Parathyroid adenoma (tissue), 2 donors: ENCODE measurements at regions not wholly inside any gene's neighbourhood (a gene's known extent, or its start where the extent isn't known, plus 50 kb on each side); places are given as distances from the start of the nearest gene placed in this dataset.
A peak's percentile ranks its signal among the peaks of the same experiment; 100 is the strongest.

Experiments
- H2AFZ ChIP-seq: fragments of 300-600 bp; sonication (generic); one replicate; pipeline ENCODE4 v1.7.0; 2017; ENCODE audit warnings: antibody characterized with exemption, mild to moderate bottlenecking
- H3K27ac ChIP-seq: fragments of 300-600 bp; sonication (generic); one replicate; pipeline ENCODE4 v1.7.0; 2017
- H3K27me3 ChIP-seq: fragments of 300-600 bp; sonication (generic); one replicate; pipeline ENCODE4 v1.7.0; 2017; ENCODE audit warnings: low read length; ENCODE audit not compliant: control insufficient read depth, insufficient read depth
- H3K36me3 ChIP-seq: fragments of 300-600 bp; sonication (generic); one replicate; pipeline ENCODE4 v1.7.0; 2017; ENCODE audit warnings: low read length; ENCODE audit not compliant: control insufficient read depth, insufficient read depth
- H3K4me1 ChIP-seq: fragments of 300-600 bp; sonication (generic); one replicate; pipeline ENCODE4 v1.7.0; 2017; ENCODE audit warnings: control low read depth
- H3K4me2 ChIP-seq: fragments of 300-600 bp; sonication (generic); one replicate; pipeline ENCODE4 v1.7.0; 2017; ENCODE audit warnings: low read length
- H3K4me3 ChIP-seq: fragments of 300-600 bp; sonication (generic); one replicate; pipeline ENCODE4 v1.7.0; 2017; ENCODE audit warnings: low read depth, low read length
- H3K79me2 ChIP-seq: fragments of 300-600 bp; sonication (generic); one replicate; pipeline ENCODE4 v1.7.0; 2017; ENCODE audit warnings: control low read depth
- H3K9ac ChIP-seq: fragments of 300-600 bp; sonication (generic); one replicate; pipeline ENCODE4 v1.7.0; 2017; ENCODE audit warnings: mild to moderate bottlenecking
- H3K9me3 ChIP-seq: fragments of 300-600 bp; sonication (generic); one replicate; pipeline ENCODE4 v1.7.0; 2017; ENCODE audit warnings: low read length; ENCODE audit not compliant: control insufficient read depth
- CTCF ChIP-seq: fragments of 300-600 bp; sonication (generic); IDR thresholded peaks from one replicate; pipeline ENCODE4 v1.7.0; 2017; ENCODE audit warnings: antibody characterized with exemption, mild to moderate bottlenecking
- donor health status: primary hyperparathyroidism.

GRCh38 chr18:25743646-25744151 lies 346.7 kb downstream of the SS18 start:
- Histone ChIP-seq H3K36me3 (no peaks in the 10 kb centered on the region), H3K27ac (no peak overlapping the region), H3K4me1 (no peaks in the 10 kb centered on the region), H3K9me3 (no peaks in the 10 kb centered on the region), H3K9ac (no peak overlapping the region), H3K4me3 (no peak overlapping the region), H3K79me2 (no peaks in the 10 kb centered on the region), H2AFZ (no peak overlapping the region), H3K27me3 (no peaks in the 10 kb centered on the region), H3K4me2 (no peak overlapping the region)
- TF ChIP-seq CTCF: no peak

- H2AFZ ChIP-seq: no peak overlapping the region
- peak overlapping the region; percentile 28 for H3K4me2 ChIP-seq
- TF ChIP-seq CTCF: no peak
- H3K9ac ChIP-seq: no peak overlapping the region
- H3K36me3 ChIP-seq: no peaks in the 10 kb centered on the region
- no peaks in the 10 kb centered on the region for H3K9me3 ChIP-seq
- H3K27ac ChIP-seq: no peak overlapping the region
- no peak overlapping the region for H3K4me3 ChIP-seq
- H3K79me2 ChIP-seq: no peaks in the 10 kb centered on the region
- no peaks in the 10 kb centered on the region for H3K27me3 ChIP-seq
- no peaks in the 10 kb centered on the region for H3K4me1 ChIP-seq
Measured at GRCh38 chr18:25739376-25739775, 351.0 kb downstream of the SS18 start.

- no peak overlapping the region for H2AFZ ChIP-seq
- no peak overlapping the region for H3K4me2 ChIP-seq
- H3K36me3 ChIP-seq: no peaks in the 10 kb centered on the region
- no peaks in the 10 kb centered on the region for H3K79me2 ChIP-seq
- no peak for TF ChIP-seq CTCF
- no peak overlapping the region for H3K27ac ChIP-seq
- no peaks in the 10 kb centered on the region for H3K4me1 ChIP-seq
- no peaks in the 10 kb centered on the region for H3K9me3 ChIP-seq
- no peak overlapping the region for H3K9ac ChIP-seq
- no peak overlapping the region for H3K4me3 ChIP-seq
- H3K27me3 ChIP-seq: no peaks in the 10 kb centered on the region
Measured at GRCh38 chr18:25737710-25738311, 352.6 kb downstream of the SS18 start.

- Histone ChIP-seq H3K27ac (no peak overlapping the region), H3K36me3 (no peaks in the 10 kb centered on the region), H3K9me3 (no peaks in the 10 kb centered on the region), H3K4me1 (no peaks in the 10 kb centered on the region), H3K4me3 (no peak overlapping the region), H3K27me3 (no peaks in the 10 kb centered on the region), H3K9ac (no peak overlapping the region), H3K4me2 (no peak overlapping the region), H2AFZ (no peak overlapping the region), H3K79me2 (no peaks in the 10 kb centered on the region)
- TF ChIP-seq CTCF: no peak
Measured at GRCh38 chr18:25736516-25736915, 353.9 kb downstream of the SS18 start.

GRCh38 chr18:25735459-25735858 lies 355.0 kb downstream of the SS18 start:
- Histone ChIP-seq H3K9ac (no peak overlapping the region), H3K27ac (no peak overlapping the region), H3K36me3 (no peaks in the 10 kb centered on the region), H3K79me2 (no peaks in the 10 kb centered on the region), H3K4me2 (no peak overlapping the region), H3K27me3 (no peaks in the 10 kb centered on the region), H3K4me1 (no peaks in the 10 kb centered on the region), H2AFZ (no peak overlapping the region), H3K4me3 (no peak overlapping the region), H3K9me3 (no peaks in the 10 kb centered on the region)
- TF ChIP-seq CTCF: no peak
